GM19025 (cell line): ENCODE measurements at regions not wholly inside any gene's neighbourhood (a gene's known extent, or its start where the extent isn't known, plus 50 kb on each side); places are given as distances from the start of the nearest gene placed in this dataset.

Experiments
- ATAC-seq: cut with Tn5 transposase; IDR thresholded peaks from one replicate; pipeline ENCODE4 v1.9.1; 2021; ENCODE audit warnings: mild to moderate bottlenecking, low read depth, moderate library complexity; ENCODE audit not compliant: unreplicated experiment

- no peak for ATAC-seq
Observed at GRCh38 chr5:68884883-68885282, 208.9 kb upstream of the SLC30A5 start.

GRCh38 chr5:68886814-68887213 lies 207.0 kb upstream of the SLC30A5 start:
- no peak for ATAC-seq

GRCh38 chr5:68891718-68892117 lies 202.1 kb upstream of the SLC30A5 start:
- ATAC-seq: no peak

GRCh38 chr5:68894673-68895072 lies 199.1 kb upstream of the SLC30A5 start:
- ATAC-seq: no peak

- no peak for ATAC-seq
Observed at GRCh38 chr5:68898951-68899471, 194.8 kb upstream of the SLC30A5 start.

GRCh38 chr5:68911840-68912690 lies 181.7 kb upstream of the SLC30A5 start:
- no peak for ATAC-seq

- no peak for ATAC-seq
Observed at GRCh38 chr5:68915079-68915478, 178.7 kb upstream of the SLC30A5 start.

GRCh38 chr5:68918306-68918705 lies 175.5 kb upstream of the SLC30A5 start:
- no peak for ATAC-seq

- no peak for ATAC-seq
Observed at GRCh38 chr5:68919988-68920490, 173.8 kb upstream of the SLC30A5 start.

- ATAC-seq: no peak
Observed at GRCh38 chr5:68920888-68921287, 172.9 kb upstream of the SLC30A5 start.

GRCh38 chr5:68922172-68922987 lies 171.4 kb upstream of the SLC30A5 start:
- ATAC-seq: no peak

GRCh38 chr5:68924481-68925145 lies 169.2 kb upstream of the SLC30A5 start:
- ATAC-seq: no peak

- ATAC-seq: no peak
Observed at GRCh38 chr5:68928617-68929302, 165.1 kb upstream of the SLC30A5 start.

- no peak for ATAC-seq
Observed at GRCh38 chr5:68930139-68930538, 163.7 kb upstream of the SLC30A5 start.

GRCh38 chr5:68932830-68933434 lies 160.9 kb upstream of the SLC30A5 start:
- ATAC-seq: no peak

- ATAC-seq: no peak
Observed at GRCh38 chr5:68942169-68942568, 151.6 kb upstream of the SLC30A5 start.

GRCh38 chr5:68946728-68947127 lies 147.1 kb upstream of the SLC30A5 start:
- no peak for ATAC-seq

- ATAC-seq: no peak
Observed at GRCh38 chr5:68947986-68948385, 145.8 kb upstream of the SLC30A5 start.

- no peak for ATAC-seq
Observed at GRCh38 chr5:68949256-68949655, 144.6 kb upstream of the SLC30A5 start.

- ATAC-seq: no peak
Observed at GRCh38 chr5:68949711-68950110, 144.1 kb upstream of the SLC30A5 start.
